ENCODE measurements at regions not wholly inside any gene's neighbourhood (a gene's known extent, or its start where the extent isn't known, plus 50 kb on each side); places are given as distances from the start of the nearest gene placed in this dataset.

- no peak for TF ChIP-seq CTCF (IDR thresholded peaks at IDR 0.05; ENCODE audit: low read depth, low read length)
- TF ChIP-seq MYC (IDR thresholded peaks at IDR 0.05; ENCODE audit: low read depth, low read length): no peak
Measured at GRCh38 chr5:174335682-174336364, 290.3 kb downstream of the NSG2 start.
